ENCODE measurements at regions not wholly inside any gene's neighbourhood (a gene's known extent, or its start where the extent isn't known, plus 50 kb on each side); places are given as distances from the start of the nearest gene placed in this dataset.

- Histone ChIP-seq H3K36me3 (ENCODE audit: control insufficient read depth, insufficient read depth, low read length) (no peaks in the 10 kb centered on the region), H3K27ac (no peak overlapping the region), H2AFZ (no peak overlapping the region), H3K4me3 (ENCODE audit: low read depth, low read length) (no peak overlapping the region), H3K27me3 (ENCODE audit: control insufficient read depth, insufficient read depth, low read length) (no peaks in the 10 kb centered on the region), H3K79me2 (no peaks in the 10 kb centered on the region), H3K9me3 (ENCODE audit: control insufficient read depth, low read length) (no peaks in the 10 kb centered on the region), H3K9ac (no peak overlapping the region), H3K4me2 (ENCODE audit: low read length) (no peak overlapping the region), H3K4me1 (no peaks in the 10 kb centered on the region)
- no peak for TF ChIP-seq CTCF (IDR thresholded peaks at IDR 0.05)
Measured at GRCh38 chr11:41519696-41520095, 60.2 kb upstream of the LRRC4C start.

GRCh38 chr11:41522391-41522790, 62.9 kb upstream of the LRRC4C start:
- H3K4me3 ChIP-seq (ENCODE audit: low read depth, low read length): no peak overlapping the region
- no peaks in the 10 kb centered on the region for H3K36me3 ChIP-seq (ENCODE audit: control insufficient read depth, insufficient read depth, low read length)
- no peaks in the 10 kb centered on the region for H3K27me3 ChIP-seq (ENCODE audit: control insufficient read depth, insufficient read depth, low read length)
- no peak overlapping the region for H2AFZ ChIP-seq
- H3K79me2 ChIP-seq: no peaks in the 10 kb centered on the region
- no peak for TF ChIP-seq CTCF (IDR thresholded peaks at IDR 0.05)
- no peak overlapping the region for H3K4me2 ChIP-seq (ENCODE audit: low read length)
- no peaks in the 10 kb centered on the region for H3K4me1 ChIP-seq
- no peak overlapping the region for H3K27ac ChIP-seq
- H3K9me3 ChIP-seq (ENCODE audit: control insufficient read depth, low read length): no peaks in the 10 kb centered on the region
- no peak overlapping the region for H3K9ac ChIP-seq

- Histone ChIP-seq H2AFZ (no peak overlapping the region), H3K9ac (no peak overlapping the region), H3K4me1 (no peaks in the 10 kb centered on the region), H3K79me2 (no peaks in the 10 kb centered on the region), H3K36me3 (ENCODE audit: control insufficient read depth, insufficient read depth, low read length) (no peaks in the 10 kb centered on the region), H3K27me3 (ENCODE audit: control insufficient read depth, insufficient read depth, low read length) (no peaks in the 10 kb centered on the region), H3K4me2 (ENCODE audit: low read length) (no peak overlapping the region), H3K27ac (no peak overlapping the region), H3K4me3 (ENCODE audit: low read depth, low read length) (no peak overlapping the region), H3K9me3 (ENCODE audit: control insufficient read depth, low read length) (no peaks in the 10 kb centered on the region)
- no peak for TF ChIP-seq CTCF (IDR thresholded peaks at IDR 0.05)
Measured at GRCh38 chr11:41522899-41523672, 63.6 kb upstream of the LRRC4C start.

GRCh38 chr11:41527530-41527929, 68.1 kb upstream of the LRRC4C start:
- Histone ChIP-seq H3K4me3 (ENCODE audit: low read depth, low read length) (no peak overlapping the region), H3K9me3 (ENCODE audit: control insufficient read depth, low read length) (no peaks in the 10 kb centered on the region), H3K9ac (no peak overlapping the region), H3K27ac (no peak overlapping the region), H2AFZ (no peak overlapping the region), H3K4me2 (ENCODE audit: low read length) (no peak overlapping the region), H3K79me2 (no peaks in the 10 kb centered on the region), H3K4me1 (no peaks in the 10 kb centered on the region), H3K27me3 (ENCODE audit: control insufficient read depth, insufficient read depth, low read length) (no peaks in the 10 kb centered on the region), H3K36me3 (ENCODE audit: control insufficient read depth, insufficient read depth, low read length) (no peaks in the 10 kb centered on the region)
- TF ChIP-seq CTCF (IDR thresholded peaks at IDR 0.05): no peak

- H3K9ac ChIP-seq: no peak overlapping the region
- no peaks in the 10 kb centered on the region for H3K9me3 ChIP-seq (ENCODE audit: control insufficient read depth, low read length)
- no peaks in the 10 kb centered on the region for H3K27me3 ChIP-seq (ENCODE audit: control insufficient read depth, insufficient read depth, low read length)
- H3K4me1 ChIP-seq: no peaks in the 10 kb centered on the region
- no peak overlapping the region for H3K27ac ChIP-seq
- H3K36me3 ChIP-seq (ENCODE audit: control insufficient read depth, insufficient read depth, low read length): no peaks in the 10 kb centered on the region
- no peak for TF ChIP-seq CTCF (IDR thresholded peaks at IDR 0.05)
- H3K79me2 ChIP-seq: no peaks in the 10 kb centered on the region
- no peak overlapping the region for H3K4me2 ChIP-seq (ENCODE audit: low read length)
- no peak overlapping the region for H2AFZ ChIP-seq
- no peak overlapping the region for H3K4me3 ChIP-seq (ENCODE audit: low read depth, low read length)
Measured at GRCh38 chr11:41532413-41532812, 73.0 kb upstream of the LRRC4C start.

Measured in parathyroid adenoma (tissue), 2 donors.